AG04450 (cell line): ENCODE measurements at regions not wholly inside any gene's neighbourhood (a gene's known extent, or its start where the extent isn't known, plus 50 kb on each side); places are given as distances from the start of the nearest gene placed in this dataset.

Experiments used
- CTCF ChIA-PET: fragments of 300-600, 350-600 bp; formaldehyde crosslinking; extraction: SDS; loops from one replicate; lab custom pipeline; 2022; ENCODE audit warnings: antibody characterized with exemption, inconsistent platforms; lab: Charles Lee
- POLR2A ChIA-PET: fragments of 350-600 bp; formaldehyde crosslinking; extraction: SDS; loops from one replicate; lab custom pipeline; 2021; ENCODE audit warnings: antibody characterized with exemption, inconsistent platforms; lab: Yijun Ruan, JAX
- DNase-seq: peaks from one replicate; pipeline ENCODE4 v3.0.0-alpha.2; 2011; ENCODE audit warnings: low read depth, low spot score
- H3K27ac ChIP-seq: one replicate; pipeline ENCODE4 v1.5.1; 2012; ENCODE audit warnings: low read depth, low read length, control low read depth
- H3K27me3 ChIP-seq: one replicate; pipeline ENCODE4 v1.6.0; 2012; ENCODE audit warnings: low read length; ENCODE audit not compliant: control insufficient read depth, insufficient read depth
- H3K4me3 ChIP-seq: 2 replicates; pipeline ENCODE4 v1.5.1; 2011; ENCODE audit warnings: mild to moderate bottlenecking, low read depth, low read length, control low read depth
- H3K9me3 ChIP-seq: 2 replicates; pipeline ENCODE4 v1.5.1; 2012; ENCODE audit warnings: low read length; ENCODE audit not compliant: control insufficient read depth, insufficient read depth
- CTCF ChIP-seq: IDR thresholded peaks from 2 replicates; pipeline ENCODE4 v1.5.1; 2011; ENCODE audit warnings: low read depth, low read length, control low read depth, inconsistent platforms

GRCh38 chr5:77910602-77911188 is 134.6 kb upstream of the TBCA start:
- CTCF ChIA-PET, result interaction anchor here (0.9 kb wide), 1 partner anchor 99 kb away, joined by 3 read pairs; no protein-coding TSS in a partner anchor
- POLR2A ChIA-PET, result interaction anchor here (0.6 kb wide), 1 partner anchor 419 kb away, joined by 3 read pairs; the partner anchor contains the start of gene WDR41
- no peak for TF ChIP-seq CTCF
- H3K27me3 ChIP-seq, result peaks cover 6% of the 10 kb centered on the region
- H3K9me3 ChIP-seq, result no peaks in the 10 kb centered on the region
- H3K27ac ChIP-seq, result no peak overlapping the region
- no peak for DNase-seq
- no peak overlapping the region for H3K4me3 ChIP-seq

- H3K4me3 ChIP-seq, result no peak overlapping the region
- no peaks in the 10 kb centered on the region for H3K9me3 ChIP-seq
- no peak for TF ChIP-seq CTCF
- peaks cover 6% of the 10 kb centered on the region for H3K27me3 ChIP-seq
- H3K27ac ChIP-seq, result no peak overlapping the region
- CTCF ChIA-PET, result no interaction called here
- POLR2A ChIA-PET, result no interaction called here
- no peak for DNase-seq
These were observed 133.1 kb upstream of the TBCA start for GRCh38 chr5:77909237-77909636.

DNA sequence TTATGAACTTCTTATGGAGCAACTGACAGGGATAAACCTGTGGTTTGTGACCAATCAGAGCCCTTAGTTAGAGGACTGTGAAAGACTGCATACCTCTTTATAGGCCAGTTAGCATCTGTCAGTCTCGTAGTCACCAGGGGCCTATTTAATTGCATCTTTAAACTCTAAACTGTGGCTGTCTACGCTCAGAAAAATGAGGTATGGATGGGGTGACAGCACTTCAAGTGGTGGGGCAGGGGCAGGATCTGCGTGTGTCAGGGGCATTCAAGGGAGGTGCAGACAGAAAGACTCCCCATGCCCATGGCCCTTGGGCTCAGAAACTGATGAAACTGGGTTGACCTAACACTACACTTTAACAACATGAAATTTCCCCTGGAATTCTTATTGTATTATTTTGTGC is 132.6 kb upstream of the TBCA start:
- POLR2A ChIA-PET, result no interaction called here
- no peak for DNase-seq
- CTCF ChIA-PET, result no interaction called here
- H3K4me3 ChIP-seq, result no peak overlapping the region
- no peaks in the 10 kb centered on the region for H3K9me3 ChIP-seq
- peaks cover 6% of the 10 kb centered on the region for H3K27me3 ChIP-seq
- no peak for TF ChIP-seq CTCF
- H3K27ac ChIP-seq, result no peak overlapping the region

- peaks cover 6% of the 10 kb centered on the region for H3K27me3 ChIP-seq
- no peak for DNase-seq
- no peak overlapping the region for H3K4me3 ChIP-seq
- CTCF ChIA-PET, result no interaction called here
- POLR2A ChIA-PET, result no interaction called here
- no peak overlapping the region for H3K27ac ChIP-seq
- no peak for TF ChIP-seq CTCF
- H3K9me3 ChIP-seq, result no peaks in the 10 kb centered on the region
These were observed 131.6 kb upstream of the TBCA start for GRCh38 chr5:77907786-77908185.

DNA sequence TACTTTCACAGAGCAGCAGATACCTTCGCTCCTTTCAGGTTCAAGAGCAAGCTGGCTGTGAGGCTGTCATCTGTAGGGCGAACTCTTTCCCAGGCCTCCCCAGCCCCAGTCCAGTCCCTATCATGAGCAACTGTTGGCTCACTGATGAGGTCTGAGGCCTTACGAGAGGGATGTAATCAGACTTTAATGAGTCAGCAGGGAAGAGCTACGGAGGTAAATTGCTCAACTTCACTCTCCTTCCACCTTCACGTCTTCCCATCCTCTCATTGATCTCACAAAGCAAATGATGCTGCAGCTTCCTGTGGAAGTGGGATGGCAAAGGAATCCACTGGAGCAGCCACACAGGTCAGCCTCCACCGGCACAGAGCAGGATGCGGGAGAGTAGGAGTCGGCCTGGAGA is 130.7 kb upstream of the TBCA start:
- peak; percentile 34 for DNase-seq
- no peak overlapping the region for H3K4me3 ChIP-seq
- no peak for TF ChIP-seq CTCF
- H3K27ac ChIP-seq, result no peak overlapping the region
- H3K27me3 ChIP-seq, result peaks cover 3% of the 10 kb centered on the region
- CTCF ChIA-PET, result no interaction called here
- no peaks in the 10 kb centered on the region for H3K9me3 ChIP-seq
- POLR2A ChIA-PET, result no interaction called here
